ENCODE measurements at regions not wholly inside any gene's neighbourhood (a gene's known extent, or its start where the extent isn't known, plus 50 kb on each side); places are given as distances from the start of the nearest gene placed in this dataset.

DNA sequence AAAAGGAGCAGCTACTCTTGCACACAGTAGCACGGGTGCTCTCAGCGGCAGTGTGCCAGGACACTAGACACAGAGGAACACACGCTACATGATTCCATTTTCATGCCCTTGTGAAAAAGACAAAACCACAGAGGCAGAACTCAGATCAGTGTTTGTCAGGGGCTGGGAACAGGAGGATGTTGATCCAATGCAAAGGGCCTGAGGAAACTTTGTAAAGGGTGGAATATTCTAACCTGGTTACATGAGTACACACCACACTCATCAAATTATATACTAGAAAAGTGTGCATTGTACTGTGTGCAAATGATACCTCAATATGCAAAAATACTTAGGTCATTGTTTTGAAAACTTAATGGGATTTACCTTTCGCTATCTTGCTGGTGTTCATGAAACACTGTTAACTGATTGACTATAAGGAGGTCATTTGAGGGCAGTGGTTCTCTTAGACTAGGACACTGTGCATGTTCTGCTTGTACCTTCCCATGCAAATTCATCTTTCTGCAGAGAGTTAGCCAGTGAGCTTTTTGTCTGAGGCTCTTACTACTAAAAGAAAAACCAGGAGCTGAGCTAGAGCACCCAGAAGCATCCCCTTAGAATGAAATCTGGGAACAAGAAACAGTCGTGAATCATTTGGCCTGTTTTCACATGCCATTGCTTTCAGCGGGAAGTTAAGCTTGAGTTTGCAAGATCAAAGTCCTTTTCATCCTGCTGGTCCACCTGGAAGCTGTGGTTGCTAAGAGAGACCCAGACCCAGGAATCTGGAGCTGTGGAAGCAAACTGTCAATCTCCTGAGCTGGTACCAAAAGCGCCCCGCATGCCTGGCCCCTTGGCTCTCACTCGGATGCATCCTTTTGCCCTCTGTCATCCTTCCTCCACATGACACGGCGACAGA, 204.8 kb downstream of the TTLL2 start (continued):
- TF ChIP-seq, protein P1, sequence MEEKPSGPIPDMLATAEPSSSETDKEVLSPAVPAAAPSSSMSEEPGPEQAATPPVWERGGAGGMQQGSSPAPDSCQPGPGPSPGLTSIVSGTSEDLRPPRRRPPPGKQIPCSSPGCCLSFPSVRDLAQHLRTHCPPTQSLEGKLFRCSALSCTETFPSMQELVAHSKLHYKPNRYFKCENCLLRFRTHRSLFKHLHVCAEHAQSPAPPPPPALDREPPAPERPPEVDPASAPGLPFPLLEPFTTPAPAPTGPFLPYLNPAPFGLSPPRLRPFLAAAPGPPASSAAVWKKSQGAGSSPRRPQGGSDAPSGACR (CRISPR knock-in tag; IDR thresholded peaks at IDR 0.05) = no peak
- TF ChIP-seq ELF3 (CRISPR knock-in tag; IDR thresholded peaks at IDR 0.05) (peak; percentile 49; the same call in 1 of the 2 replicates), ERF (CRISPR knock-in tag; IDR thresholded peaks at IDR 0.05) (peak; percentile 42; the same call in 1 of the 2 replicates), RCOR2 (CRISPR knock-in tag; IDR thresholded peaks at IDR 0.05) (peak; percentile 62; the same call in 1 of the 2 replicates), ZNF331 (CRISPR knock-in tag; IDR thresholded peaks at IDR 0.05) (peak; percentile 31; the same call in 1 of the 2 replicates), BATF2 (CRISPR knock-in tag; IDR thresholded peaks at IDR 0.05) (no peak), ZNF432 (CRISPR knock-in tag; IDR thresholded peaks at IDR 0.05; ENCODE audit: borderline replicate concordance) (no peak), RFX3 (CRISPR knock-in tag; IDR thresholded peaks at IDR 0.05) (peak; percentile 51; the same call in 1 of the 2 replicates), TEAD3 (CRISPR knock-in tag; optimal IDR thresholded peaks at IDR 0.05; ENCODE audit: borderline replicate concordance) (peak; percentile 56), REST (IDR thresholded peaks at IDR 0.05; ENCODE audit: borderline replicate concordance in 1 of 2, low read depth in 1 of 2, low read length in 2 of 2) (no peak), POLR2AphosphoS5 (IDR thresholded peaks at IDR 0.05; ENCODE audit: low read depth, low read length) (no peak), HNF4A (CRISPR knock-in tag; IDR thresholded peaks at IDR 0.05) (peak; percentile 83), ZNF101 (CRISPR knock-in tag; IDR thresholded peaks at IDR 0.05; ENCODE audit: borderline replicate concordance, low read depth) (no peak)
- TF ChIP-seq, protein P2, sequence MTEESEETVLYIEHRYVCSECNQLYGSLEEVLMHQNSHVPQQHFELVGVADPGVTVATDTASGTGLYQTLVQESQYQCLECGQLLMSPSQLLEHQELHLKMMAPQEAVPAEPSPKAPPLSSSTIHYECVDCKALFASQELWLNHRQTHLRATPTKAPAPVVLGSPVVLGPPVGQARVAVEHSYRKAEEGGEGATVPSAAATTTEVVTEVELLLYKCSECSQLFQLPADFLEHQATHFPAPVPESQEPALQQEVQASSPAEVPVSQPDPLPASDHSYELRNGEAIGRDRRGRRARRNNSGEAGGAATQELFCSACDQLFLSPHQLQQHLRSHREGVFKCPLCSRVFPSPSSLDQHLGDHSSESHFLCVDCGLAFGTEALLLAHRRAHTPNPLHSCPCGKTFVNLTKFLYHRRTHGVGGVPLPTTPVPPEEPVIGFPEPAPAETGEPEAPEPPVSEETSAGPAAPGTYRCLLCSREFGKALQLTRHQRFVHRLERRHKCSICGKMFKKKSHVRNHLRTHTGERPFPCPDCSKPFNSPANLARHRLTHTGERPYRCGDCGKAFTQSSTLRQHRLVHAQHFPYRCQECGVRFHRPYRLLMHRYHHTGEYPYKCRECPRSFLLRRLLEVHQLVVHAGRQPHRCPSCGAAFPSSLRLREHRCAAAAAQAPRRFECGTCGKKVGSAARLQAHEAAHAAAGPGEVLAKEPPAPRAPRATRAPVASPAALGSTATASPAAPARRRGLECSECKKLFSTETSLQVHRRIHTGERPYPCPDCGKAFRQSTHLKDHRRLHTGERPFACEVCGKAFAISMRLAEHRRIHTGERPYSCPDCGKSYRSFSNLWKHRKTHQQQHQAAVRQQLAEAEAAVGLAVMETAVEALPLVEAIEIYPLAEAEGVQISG (CRISPR knock-in tag; IDR thresholded peaks at IDR 0.05) = no peak
- TF ChIP-seq, protein P3, sequence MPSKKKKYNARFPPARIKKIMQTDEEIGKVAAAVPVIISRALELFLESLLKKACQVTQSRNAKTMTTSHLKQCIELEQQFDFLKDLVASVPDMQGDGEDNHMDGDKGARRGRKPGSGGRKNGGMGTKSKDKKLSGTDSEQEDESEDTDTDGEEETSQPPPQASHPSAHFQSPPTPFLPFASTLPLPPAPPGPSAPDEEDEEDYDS (CRISPR knock-in tag; IDR thresholded peaks at IDR 0.05) = 0 out of 2 replicates have a peak, but pooled peaks have one; percentile 21
- TF ChIP-seq, protein P4, sequence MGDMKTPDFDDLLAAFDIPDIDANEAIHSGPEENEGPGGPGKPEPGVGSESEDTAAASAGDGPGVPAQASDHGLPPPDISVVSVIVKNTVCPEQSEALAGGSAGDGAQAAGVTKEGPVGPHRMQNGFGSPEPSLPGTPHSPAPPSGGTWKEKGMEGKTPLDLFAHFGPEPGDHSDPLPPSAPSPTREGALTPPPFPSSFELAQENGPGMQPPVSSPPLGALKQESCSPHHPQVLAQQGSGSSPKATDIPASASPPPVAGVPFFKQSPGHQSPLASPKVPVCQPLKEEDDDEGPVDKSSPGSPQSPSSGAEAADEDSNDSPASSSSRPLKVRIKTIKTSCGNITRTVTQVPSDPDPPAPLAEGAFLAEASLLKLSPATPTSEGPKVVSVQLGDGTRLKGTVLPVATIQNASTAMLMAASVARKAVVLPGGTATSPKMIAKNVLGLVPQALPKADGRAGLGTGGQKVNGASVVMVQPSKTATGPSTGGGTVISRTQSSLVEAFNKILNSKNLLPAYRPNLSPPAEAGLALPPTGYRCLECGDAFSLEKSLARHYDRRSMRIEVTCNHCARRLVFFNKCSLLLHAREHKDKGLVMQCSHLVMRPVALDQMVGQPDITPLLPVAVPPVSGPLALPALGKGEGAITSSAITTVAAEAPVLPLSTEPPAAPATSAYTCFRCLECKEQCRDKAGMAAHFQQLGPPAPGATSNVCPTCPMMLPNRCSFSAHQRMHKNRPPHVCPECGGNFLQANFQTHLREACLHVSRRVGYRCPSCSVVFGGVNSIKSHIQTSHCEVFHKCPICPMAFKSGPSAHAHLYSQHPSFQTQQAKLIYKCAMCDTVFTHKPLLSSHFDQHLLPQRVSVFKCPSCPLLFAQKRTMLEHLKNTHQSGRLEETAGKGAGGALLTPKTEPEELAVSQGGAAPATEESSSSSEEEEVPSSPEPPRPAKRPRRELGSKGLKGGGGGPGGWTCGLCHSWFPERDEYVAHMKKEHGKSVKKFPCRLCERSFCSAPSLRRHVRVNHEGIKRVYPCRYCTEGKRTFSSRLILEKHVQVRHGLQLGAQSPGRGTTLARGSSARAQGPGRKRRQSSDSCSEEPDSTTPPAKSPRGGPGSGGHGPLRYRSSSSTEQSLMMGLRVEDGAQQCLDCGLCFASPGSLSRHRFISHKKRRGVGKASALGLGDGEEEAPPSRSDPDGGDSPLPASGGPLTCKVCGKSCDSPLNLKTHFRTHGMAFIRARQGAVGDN (CRISPR knock-in tag; IDR thresholded peaks at IDR 0.05) = no peak
